HepG2 (cell line): ENCODE measurements at regions not wholly inside any gene's neighbourhood (a gene's known extent, or its start where the extent isn't known, plus 50 kb on each side); places are given as distances from the start of the nearest gene placed in this dataset.

Experiments
- ATAC-seq: fragments of 200-7000 bp; cut with Tn5 transposase; 3 replicates; pipeline ENCODE4 v1.9.1; 2020; ENCODE audit warnings: mild to moderate bottlenecking, moderate library complexity
- BruUV-seq: library from RNA; stranded (reverse); fragments of 400-500 nt; replicated peaks from 2 replicates; lab custom pipeline; 2021; lab: Mats Ljungman, UMichigan
- CTCF ChIA-PET: fragments of 300-600 bp; formaldehyde crosslinking; extraction: SDS; loops from one replicate; lab custom pipeline; 2021; ENCODE audit warnings: low total read pairs, inconsistent platforms, low intra/inter-chr PET ratio; lab: Yijun Ruan, JAX
- POLR2A ChIA-PET: fragments of 350-600 bp; sonication (Branson Sonifier 250); formaldehyde crosslinking; loops from one replicate; lab custom pipeline; 2020; ENCODE audit warnings: antibody characterized with exemption, inconsistent platforms; lab: Yijun Ruan, JAX
- DNase-seq: peaks from one replicate; pipeline ENCODE4 v3.0.0-alpha.2; 2015; ENCODE audit warnings: low spot score
- FAIRE-seq: peaks from 3 replicates; lab custom pipeline; 2011; peaks lifted over from hg19 to GRCh38; lab: Jason Lieb, UNC
- H2AFZ ChIP-seq: one replicate; pipeline ENCODE4 v1.6.1; 2011; ENCODE audit warnings: low read length, inconsistent platforms
- H3K27ac ChIP-seq: fragments of 300-600 bp; 3 replicates; pipeline ENCODE4 v1.8.0; 2011; ENCODE audit warnings: mixed run types, mild to moderate bottlenecking, mixed read lengths, low read length, inconsistent platforms; ENCODE audit not compliant: insufficient read depth; ENCODE audit errors: extremely low read length
- H3K27me3 ChIP-seq, 2 experiments: fragments of 200-600 bp in 1 of 2; 2 replicates in 1 of 2; 3 replicates in 1 of 2; pipeline versions ENCODE4 v1.6.0 to v1.8.0; 2011; ENCODE audit warnings: low read length in 2 of 2, mild to moderate bottlenecking in 2 of 2, moderate library complexity in 2 of 2, inconsistent platforms in 1 of 2; ENCODE audit not compliant: insufficient read depth in 2 of 2, control insufficient read depth in 1 of 2
- H3K36me3 ChIP-seq, 2 experiments: fragments of 200-600 bp in 1 of 2; replicated peaks in 1 of 2; 2 replicates in 1 of 2; 3 replicates in 1 of 2; pipeline versions ENCODE4 v1.5.1 to v1.8.0; 2011; ENCODE audit warnings: low read length in 2 of 2, inconsistent platforms in 1 of 2; ENCODE audit not compliant: insufficient read depth in 2 of 2, control insufficient read depth in 1 of 2
- H3K4me1 ChIP-seq: 2 replicates; pipeline ENCODE4 v1.5.1; 2012; ENCODE audit warnings: low read length, inconsistent platforms; ENCODE audit not compliant: insufficient read depth
- H3K4me2 ChIP-seq: 2 replicates; pipeline ENCODE4 v1.6.0; 2011; ENCODE audit warnings: low read depth, low read length, inconsistent platforms
- H3K4me3 ChIP-seq, 3 experiments: fragments of 200-600 bp in 1 of 3; sonication (generic), shearing (Covaris generic) in 1 of 3; replicated peaks in 1 of 3; 2 replicates each; pipeline ENCODE4 v1.5.1; 2011 to 2016; ENCODE audit warnings: low read length in 3 of 3, inconsistent platforms in 2 of 3, low read depth in 2 of 3, mild to moderate bottlenecking in 2 of 3, control low read depth in 1 of 3, mixed read lengths in 1 of 3; ENCODE audit not compliant: insufficient read depth in 1 of 3
- H3K79me2 ChIP-seq: one replicate; pipeline ENCODE4 v1.6.1; 2011; ENCODE audit warnings: low read length, inconsistent platforms; ENCODE audit not compliant: insufficient read depth
- H3K9ac ChIP-seq: 2 replicates; pipeline ENCODE4 v1.6.0; 2011; ENCODE audit warnings: mild to moderate bottlenecking, low read depth, low read length, inconsistent platforms; ENCODE audit not compliant: insufficient read depth
- H3K9me3 ChIP-seq: 2 replicates; pipeline ENCODE4 v1.5.1; 2012; ENCODE audit warnings: mild to moderate bottlenecking, low read length
- H4K20me1 ChIP-seq: 2 replicates; pipeline ENCODE4 v1.6.0; 2011; ENCODE audit warnings: inconsistent platforms, mild to moderate bottlenecking, low read length, moderate library complexity; ENCODE audit not compliant: insufficient read depth
- DNMT3B ChIP-seq: conservative IDR thresholded peaks from 2 replicates; pipeline ENCODE4 v1.6.1; 2016; ENCODE audit warnings: missing biosample characterization, control low read depth
- SIX1 ChIP-seq: sonication (generic); formaldehyde crosslinking; IDR thresholded peaks from 2 replicates; pipeline ENCODE4 v1.4.0; 2020; ENCODE audit warnings: missing genetic modification reagents, borderline replicate concordance
- SMARCE1 ChIP-seq: fragments of 450-650 bp; IDR thresholded peaks from 2 replicates; pipeline ENCODE4 v1.6.1; 2017; ENCODE audit warnings: borderline replicate concordance
- WGBS: methylation state at CpG from one replicate; pipeline ENCODE4 v1.1.6; 2017; ENCODE audit warnings: low lambda C conversion rate; 5-methylcytosine and 5-hydroxymethylcytosine counted together
- in situ Hi-C: cut with HindIII; loops from 2 replicates; pipeline ENCODE4 v1.10.0; 2017; ENCODE audit warnings: low pct_unique_long_range_greater_than_20kb; ENCODE audit not compliant: extremely low pct_ligation_motif_present
- intact Hi-C: fragments of 100-400 bp; cut with micrococcal nuclease; formaldehyde crosslinking; loops from one replicate; pipeline ENCODE4 v1.10.0; 2022; ENCODE audit not compliant: unreplicated experiment
- TF ChIP-seq, protein P1 (sequence below): IDR thresholded peaks from 2 replicates; pipeline ENCODE4 v1.6.1; 2016
- TF ChIP-seq, protein P2 (sequence below): sonication (generic); formaldehyde crosslinking; IDR thresholded peaks from 2 replicates; pipeline ENCODE4 v1.5.0; 2020; ENCODE audit warnings: missing genetic modification reagents
- TF ChIP-seq, protein P3 (sequence below): sonication (generic); formaldehyde crosslinking; IDR thresholded peaks from 2 replicates; pipeline ENCODE4 v1.8.1; 2023; ENCODE audit warnings: mild to moderate bottlenecking, inconsistent platforms, moderate library complexity, missing genetic modification reagents, borderline replicate concordance
- TF ChIP-seq, protein P4 (sequence below), 2 experiments: fragments of 450-650 bp in 1 of 2; sonication (generic) in 1 of 2; formaldehyde crosslinking in 1 of 2; IDR thresholded peaks; 2 replicates each; pipeline versions ENCODE4 v1.6.1 to v1.8.0; 2016 to 2022; ENCODE audit warnings: antibody characterized with exemption in 1 of 2, mild to moderate bottlenecking in 1 of 2, missing genetic modification reagents in 1 of 2
- TF ChIP-seq, protein P5 (sequence below): sonication (generic); formaldehyde crosslinking; IDR thresholded peaks from 2 replicates; pipeline ENCODE4 v1.8.0; 2022; ENCODE audit warnings: mild to moderate bottlenecking, missing genetic modification reagents, moderate library complexity

DNA sequence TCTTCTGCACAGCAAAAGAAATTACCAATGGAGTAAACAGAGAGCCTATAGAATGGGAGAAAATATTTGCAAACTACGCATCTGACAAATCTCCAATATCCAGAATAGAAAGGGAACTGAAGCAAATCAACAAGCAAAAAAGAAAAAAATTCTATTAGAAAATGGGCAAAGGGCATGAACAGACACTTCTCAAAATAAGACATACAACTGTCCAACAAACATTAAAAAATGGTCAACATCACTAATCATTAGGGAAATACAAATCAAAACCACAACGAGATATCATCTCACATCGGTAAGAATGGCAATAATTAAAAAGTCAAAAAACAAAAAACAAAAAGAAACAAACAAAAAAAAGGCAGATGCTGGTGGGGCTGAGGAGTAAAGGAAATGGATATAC, 356.4 kb downstream of the ADCYAP1 start (continued):
- TF ChIP-seq, protein P1, sequence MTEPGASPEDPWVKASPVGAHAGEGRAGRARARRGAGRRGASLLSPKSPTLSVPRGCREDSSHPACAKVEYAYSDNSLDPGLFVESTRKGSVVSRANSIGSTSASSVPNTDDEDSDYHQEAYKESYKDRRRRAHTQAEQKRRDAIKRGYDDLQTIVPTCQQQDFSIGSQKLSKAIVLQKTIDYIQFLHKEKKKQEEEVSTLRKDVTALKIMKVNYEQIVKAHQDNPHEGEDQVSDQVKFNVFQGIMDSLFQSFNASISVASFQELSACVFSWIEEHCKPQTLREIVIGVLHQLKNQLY (CRISPR knock-in tag): no peak
- TF ChIP-seq, protein P2, sequence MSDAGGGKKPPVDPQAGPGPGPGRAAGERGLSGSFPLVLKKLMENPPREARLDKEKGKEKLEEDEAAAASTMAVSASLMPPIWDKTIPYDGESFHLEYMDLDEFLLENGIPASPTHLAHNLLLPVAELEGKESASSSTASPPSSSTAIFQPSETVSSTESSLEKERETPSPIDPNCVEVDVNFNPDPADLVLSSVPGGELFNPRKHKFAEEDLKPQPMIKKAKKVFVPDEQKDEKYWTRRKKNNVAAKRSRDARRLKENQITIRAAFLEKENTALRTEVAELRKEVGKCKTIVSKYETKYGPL (CRISPR knock-in tag): no peak
- TF ChIP-seq SIX1: no peak
- TF ChIP-seq, all 625 proteins: peak for 0

DNA sequence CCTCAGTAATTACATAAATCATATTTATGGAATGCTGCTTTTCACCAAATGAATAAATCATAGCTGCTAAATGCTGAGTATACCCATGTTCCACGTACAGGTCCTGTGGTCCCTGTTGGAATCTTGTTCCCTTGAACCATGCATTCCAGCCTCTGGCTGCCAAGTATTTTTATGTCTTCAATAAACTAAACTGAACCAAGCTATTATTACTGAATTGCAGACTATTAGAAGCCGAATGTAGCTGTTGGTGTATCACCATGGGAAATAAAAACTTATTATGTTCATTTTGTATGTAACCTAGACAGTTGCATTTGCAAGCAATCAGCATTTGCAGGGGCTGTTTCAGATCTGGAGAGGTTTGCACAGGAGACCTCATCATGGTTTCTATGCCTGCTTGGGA, 362.4 kb downstream of the ADCYAP1 start:
- no peak for FAIRE-seq
- in situ Hi-C loops: no loop called here
- POLR2A ChIA-PET: no interaction called here
- TF ChIP-seq SMARCE1 (no peak), DNMT3B (CRISPR knock-in tag) (no peak)
- TF ChIP-seq, protein P3, sequence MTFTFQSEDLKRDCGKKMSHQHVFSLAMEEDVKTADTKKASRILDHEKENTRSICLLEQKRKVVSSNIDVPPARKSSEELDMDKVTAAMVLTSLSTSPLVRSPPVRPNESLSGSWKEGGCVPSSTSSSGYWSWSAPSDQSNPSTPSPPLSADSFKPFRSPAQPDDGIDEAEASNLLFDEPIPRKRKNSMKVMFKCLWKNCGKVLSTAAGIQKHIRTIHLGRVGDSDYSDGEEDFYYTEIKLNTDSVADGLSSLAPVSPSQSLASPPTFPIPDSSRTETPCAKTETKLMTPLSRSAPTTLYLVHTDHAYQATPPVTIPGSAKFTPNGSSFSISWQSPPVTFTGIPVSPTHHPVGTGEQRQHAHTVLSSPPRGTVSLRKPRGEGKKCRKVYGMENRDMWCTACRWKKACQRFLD (CRISPR knock-in tag): no peak
- TF ChIP-seq, protein P4, sequence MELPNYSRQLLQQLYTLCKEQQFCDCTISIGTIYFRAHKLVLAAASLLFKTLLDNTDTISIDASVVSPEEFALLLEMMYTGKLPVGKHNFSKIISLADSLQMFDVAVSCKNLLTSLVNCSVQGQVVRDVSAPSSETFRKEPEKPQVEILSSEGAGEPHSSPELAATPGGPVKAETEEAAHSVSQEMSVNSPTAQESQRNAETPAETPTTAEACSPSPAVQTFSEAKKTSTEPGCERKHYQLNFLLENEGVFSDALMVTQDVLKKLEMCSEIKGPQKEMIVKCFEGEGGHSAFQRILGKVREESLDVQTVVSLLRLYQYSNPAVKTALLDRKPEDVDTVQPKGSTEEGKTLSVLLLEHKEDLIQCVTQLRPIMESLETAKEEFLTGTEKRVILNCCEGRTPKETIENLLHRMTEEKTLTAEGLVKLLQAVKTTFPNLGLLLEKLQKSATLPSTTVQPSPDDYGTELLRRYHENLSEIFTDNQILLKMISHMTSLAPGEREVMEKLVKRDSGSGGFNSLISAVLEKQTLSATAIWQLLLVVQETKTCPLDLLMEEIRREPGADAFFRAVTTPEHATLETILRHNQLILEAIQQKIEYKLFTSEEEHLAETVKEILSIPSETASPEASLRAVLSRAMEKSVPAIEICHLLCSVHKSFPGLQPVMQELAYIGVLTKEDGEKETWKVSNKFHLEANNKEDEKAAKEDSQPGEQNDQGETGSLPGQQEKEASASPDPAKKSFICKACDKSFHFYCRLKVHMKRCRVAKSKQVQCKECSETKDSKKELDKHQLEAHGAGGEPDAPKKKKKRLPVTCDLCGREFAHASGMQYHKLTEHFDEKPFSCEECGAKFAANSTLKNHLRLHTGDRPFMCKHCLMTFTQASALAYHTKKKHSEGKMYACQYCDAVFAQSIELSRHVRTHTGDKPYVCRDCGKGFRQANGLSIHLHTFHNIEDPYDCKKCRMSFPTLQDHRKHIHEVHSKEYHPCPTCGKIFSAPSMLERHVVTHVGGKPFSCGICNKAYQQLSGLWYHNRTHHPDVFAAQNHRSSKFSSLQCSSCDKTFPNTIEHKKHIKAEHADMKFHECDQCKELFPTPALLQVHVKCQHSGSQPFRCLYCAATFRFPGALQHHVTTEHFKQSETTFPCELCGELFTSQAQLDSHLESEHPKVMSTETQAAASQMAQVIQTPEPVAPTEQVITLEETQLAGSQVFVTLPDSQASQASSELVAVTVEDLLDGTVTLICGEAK (IDR thresholded peaks at IDR 0.05): no peak
- TF ChIP-seq, protein P4 (CRISPR knock-in tag; IDR thresholded peaks at IDR 0.05): no peak
- TF ChIP-seq, protein P5, sequence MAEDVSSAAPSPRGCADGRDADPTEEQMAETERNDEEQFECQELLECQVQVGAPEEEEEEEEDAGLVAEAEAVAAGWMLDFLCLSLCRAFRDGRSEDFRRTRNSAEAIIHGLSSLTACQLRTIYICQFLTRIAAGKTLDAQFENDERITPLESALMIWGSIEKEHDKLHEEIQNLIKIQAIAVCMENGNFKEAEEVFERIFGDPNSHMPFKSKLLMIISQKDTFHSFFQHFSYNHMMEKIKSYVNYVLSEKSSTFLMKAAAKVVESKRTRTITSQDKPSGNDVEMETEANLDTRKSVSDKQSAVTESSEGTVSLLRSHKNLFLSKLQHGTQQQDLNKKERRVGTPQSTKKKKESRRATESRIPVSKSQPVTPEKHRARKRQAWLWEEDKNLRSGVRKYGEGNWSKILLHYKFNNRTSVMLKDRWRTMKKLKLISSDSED (CRISPR knock-in tag): no peak

More for the DNA sequence above, 362.4 kb downstream of the ADCYAP1 start:
- Histone ChIP-seq H2AFZ (no peak overlapping the region), H3K9me3 (no peaks in the 10 kb centered on the region), H3K4me2 (no peak overlapping the region), H3K79me2 (no peaks in the 10 kb centered on the region), H3K27ac (no peak overlapping the region), H3K9ac (no peak overlapping the region), H3K4me3 (no peak overlapping the region), H3K4me1 (peaks cover 16% of the 10 kb centered on the region; the same call in 1 of the 2 replicates), H4K20me1 (no peaks in the 10 kb centered on the region), H3K27me3 (no peaks in the 10 kb centered on the region), H3K36me3 (no peaks in the 10 kb centered on the region)
- ATAC-seq: no peak
- CTCF ChIA-PET: no interaction called here
- intact Hi-C loops: no loop called here
- no TSS peak for BruUV-seq
- WGBS: 0% methylated on average over 2 of the region's 2 CpGs
- DNase-seq: no peak
